Panc1 (cell line): ENCODE measurements at regions not wholly inside any gene's neighbourhood (a gene's known extent, or its start where the extent isn't known, plus 50 kb on each side); places are given as distances from the start of the nearest gene placed in this dataset.

Experiments
- ATAC-seq: fragments of 200-7000 bp; cut with Tn5 transposase; 2 replicates; pipeline ENCODE4 v1.9.1; 2020; ENCODE audit warnings: mild to moderate bottlenecking, moderate library complexity
- BruUV-seq: library from RNA; stranded (reverse); fragments of 400-500 nt; replicated peaks from 2 replicates; lab custom pipeline; 2021; lab: Mats Ljungman, UMichigan
- CTCF ChIA-PET: fragments of 300-600 bp; sonication (Branson Sonifier 250); formaldehyde crosslinking; loops from one replicate; lab custom pipeline; 2022; ENCODE audit warnings: antibody characterized with exemption; lab: Charles Lee
- POLR2A ChIA-PET: fragments of 300-600 bp; sonication (Branson Sonifier 250); formaldehyde crosslinking; loops from one replicate; lab custom pipeline; 2022; ENCODE audit warnings: antibody characterized with exemption; lab: Charles Lee
- DNase-seq: peaks from one replicate; pipeline ENCODE4 v3.0.0-alpha.2; 2010; ENCODE audit warnings: low read depth, low spot score
- H3K27ac ChIP-seq: 2 replicates; pipeline ENCODE4 v1.5.1; 2011; ENCODE audit warnings: mild to moderate bottlenecking, low read length, inconsistent platforms
- H3K27me3 ChIP-seq: fragments of 200-500 bp; sonication (Bioruptor generic); 2 replicates; pipeline ENCODE4 v1.6.0; 2014; ENCODE audit warnings: low read length, inconsistent platforms; ENCODE audit not compliant: control insufficient read depth, insufficient read depth
- H3K36me3 ChIP-seq: fragments of 200-500 bp; sonication (Bioruptor generic); 2 replicates; pipeline ENCODE4 v1.5.1; 2014; ENCODE audit warnings: inconsistent platforms, mild to moderate bottlenecking, low read length, moderate library complexity; ENCODE audit not compliant: control insufficient read depth, insufficient read depth
- H3K4me1 ChIP-seq: 2 replicates; pipeline ENCODE4 v1.5.1; 2011; ENCODE audit warnings: inconsistent platforms, mild to moderate bottlenecking, low read length, moderate library complexity; ENCODE audit not compliant: control insufficient read depth, insufficient read depth
- H3K4me3 ChIP-seq, 2 experiments: 2 replicates each; pipeline ENCODE4 v1.5.1; 2011 to 2012; ENCODE audit warnings: low read depth in 2 of 2, low read length in 2 of 2, mild to moderate bottlenecking in 2 of 2, inconsistent platforms in 1 of 2, moderate library complexity in 1 of 2
- H3K9me3 ChIP-seq: fragments of 200-500 bp; sonication (Bioruptor generic); 2 replicates; pipeline ENCODE4 v1.5.1; 2014; ENCODE audit warnings: low read depth, mild to moderate bottlenecking, inconsistent platforms, low read length, moderate library complexity; ENCODE audit not compliant: control insufficient read depth, insufficient read depth
- POLR2AphosphoS5 ChIP-seq: IDR thresholded peaks from 2 replicates; pipeline ENCODE4 v1.6.1; 2012; ENCODE audit warnings: mild to moderate bottlenecking, low read depth, low read length, moderate library complexity
- SIN3A ChIP-seq: IDR thresholded peaks from 2 replicates; pipeline ENCODE4 v1.6.1; 2012; ENCODE audit warnings: low read depth, mild to moderate bottlenecking, low read length, moderate library complexity, borderline replicate concordance; ENCODE audit not compliant: insufficient read depth
- TCF7L2 ChIP-seq: IDR thresholded peaks from 2 replicates; pipeline ENCODE4 v1.6.1; 2011; ENCODE audit warnings: mild to moderate bottlenecking, low read depth, low read length, inconsistent platforms
- in situ Hi-C: cut with HindIII; loops from 2 replicates; pipeline ENCODE4 v1.10.0; 2016; ENCODE audit warnings: low sequenced_read_pairs, low pct_unique_long_range_greater_than_20kb
- intact Hi-C: fragments of 100-400 bp; cut with micrococcal nuclease; formaldehyde crosslinking; loops from one replicate; pipeline ENCODE4 v1.10.0; 2022; ENCODE audit not compliant: unreplicated experiment
- TF ChIP-seq, protein P1 (sequence below): fragments of 450-650 bp; IDR thresholded peaks from 2 replicates; pipeline ENCODE4 v1.5.1; 2017; ENCODE audit warnings: mild to moderate bottlenecking
- TF ChIP-seq, protein P2 (sequence below), 2 experiments: IDR thresholded peaks; 2 replicates each; pipeline ENCODE4 v1.6.1; 2011 to 2012; ENCODE audit warnings: low read depth in 2 of 2, control low read depth in 1 of 2, low read length in 1 of 2, mild to moderate bottlenecking in 1 of 2, moderate library complexity in 1 of 2; ENCODE audit not compliant: insufficient read depth in 1 of 2

DNA sequence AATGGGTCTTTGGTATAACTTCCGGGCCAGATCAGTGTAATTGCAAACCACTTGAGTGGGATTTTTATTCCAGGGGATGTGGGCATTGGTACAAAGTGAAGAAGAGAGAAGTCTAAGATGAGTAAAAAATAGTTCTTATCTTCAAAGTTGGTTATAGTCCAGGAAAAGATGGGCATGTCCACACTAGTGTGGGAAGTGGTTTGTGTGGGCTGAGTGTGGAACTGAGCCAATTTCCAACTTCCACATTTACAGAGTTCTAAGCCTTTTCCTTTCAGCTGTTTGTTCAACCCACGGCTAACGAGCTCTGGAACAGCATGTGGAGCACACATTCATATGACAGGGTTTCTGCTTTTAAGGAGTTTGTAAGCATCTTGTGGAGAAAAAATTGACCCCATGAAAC lies 72.3 kb upstream of the IFNGR1 start:
- in situ Hi-C loops (no loop called here), intact Hi-C loops (no loop called here)
- Histone ChIP-seq H3K9me3 (no peaks in the 10 kb centered on the region), H3K27me3 (no peaks in the 10 kb centered on the region), H3K27ac (no peak overlapping the region), H3K4me3 (no peak overlapping the region), H3K36me3 (no peaks in the 10 kb centered on the region), H3K4me1 (no peaks in the 10 kb centered on the region)
- no TSS peak for BruUV-seq
- CTCF ChIA-PET = no interaction called here
- ATAC-seq (no peak), DNase-seq (no peak)
- no peak for TF ChIP-seq POLR2AphosphoS5
- TF ChIP-seq, protein P1, sequence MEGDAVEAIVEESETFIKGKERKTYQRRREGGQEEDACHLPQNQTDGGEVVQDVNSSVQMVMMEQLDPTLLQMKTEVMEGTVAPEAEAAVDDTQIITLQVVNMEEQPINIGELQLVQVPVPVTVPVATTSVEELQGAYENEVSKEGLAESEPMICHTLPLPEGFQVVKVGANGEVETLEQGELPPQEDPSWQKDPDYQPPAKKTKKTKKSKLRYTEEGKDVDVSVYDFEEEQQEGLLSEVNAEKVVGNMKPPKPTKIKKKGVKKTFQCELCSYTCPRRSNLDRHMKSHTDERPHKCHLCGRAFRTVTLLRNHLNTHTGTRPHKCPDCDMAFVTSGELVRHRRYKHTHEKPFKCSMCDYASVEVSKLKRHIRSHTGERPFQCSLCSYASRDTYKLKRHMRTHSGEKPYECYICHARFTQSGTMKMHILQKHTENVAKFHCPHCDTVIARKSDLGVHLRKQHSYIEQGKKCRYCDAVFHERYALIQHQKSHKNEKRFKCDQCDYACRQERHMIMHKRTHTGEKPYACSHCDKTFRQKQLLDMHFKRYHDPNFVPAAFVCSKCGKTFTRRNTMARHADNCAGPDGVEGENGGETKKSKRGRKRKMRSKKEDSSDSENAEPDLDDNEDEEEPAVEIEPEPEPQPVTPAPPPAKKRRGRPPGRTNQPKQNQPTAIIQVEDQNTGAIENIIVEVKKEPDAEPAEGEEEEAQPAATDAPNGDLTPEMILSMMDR = no peak
- TF ChIP-seq TCF7L2 = no peak
- no peak for TF ChIP-seq SIN3A
- TF ChIP-seq, protein P2, sequence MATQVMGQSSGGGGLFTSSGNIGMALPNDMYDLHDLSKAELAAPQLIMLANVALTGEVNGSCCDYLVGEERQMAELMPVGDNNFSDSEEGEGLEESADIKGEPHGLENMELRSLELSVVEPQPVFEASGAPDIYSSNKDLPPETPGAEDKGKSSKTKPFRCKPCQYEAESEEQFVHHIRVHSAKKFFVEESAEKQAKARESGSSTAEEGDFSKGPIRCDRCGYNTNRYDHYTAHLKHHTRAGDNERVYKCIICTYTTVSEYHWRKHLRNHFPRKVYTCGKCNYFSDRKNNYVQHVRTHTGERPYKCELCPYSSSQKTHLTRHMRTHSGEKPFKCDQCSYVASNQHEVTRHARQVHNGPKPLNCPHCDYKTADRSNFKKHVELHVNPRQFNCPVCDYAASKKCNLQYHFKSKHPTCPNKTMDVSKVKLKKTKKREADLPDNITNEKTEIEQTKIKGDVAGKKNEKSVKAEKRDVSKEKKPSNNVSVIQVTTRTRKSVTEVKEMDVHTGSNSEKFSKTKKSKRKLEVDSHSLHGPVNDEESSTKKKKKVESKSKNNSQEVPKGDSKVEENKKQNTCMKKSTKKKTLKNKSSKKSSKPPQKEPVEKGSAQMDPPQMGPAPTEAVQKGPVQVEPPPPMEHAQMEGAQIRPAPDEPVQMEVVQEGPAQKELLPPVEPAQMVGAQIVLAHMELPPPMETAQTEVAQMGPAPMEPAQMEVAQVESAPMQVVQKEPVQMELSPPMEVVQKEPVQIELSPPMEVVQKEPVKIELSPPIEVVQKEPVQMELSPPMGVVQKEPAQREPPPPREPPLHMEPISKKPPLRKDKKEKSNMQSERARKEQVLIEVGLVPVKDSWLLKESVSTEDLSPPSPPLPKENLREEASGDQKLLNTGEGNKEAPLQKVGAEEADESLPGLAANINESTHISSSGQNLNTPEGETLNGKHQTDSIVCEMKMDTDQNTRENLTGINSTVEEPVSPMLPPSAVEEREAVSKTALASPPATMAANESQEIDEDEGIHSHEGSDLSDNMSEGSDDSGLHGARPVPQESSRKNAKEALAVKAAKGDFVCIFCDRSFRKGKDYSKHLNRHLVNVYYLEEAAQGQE (IDR thresholded peaks at IDR 0.05; ENCODE audit: insufficient read depth in 1 of 2, low read depth in 2 of 2, low read length in 1 of 2) = no peak
- POLR2A ChIA-PET = no interaction called here

DNA sequence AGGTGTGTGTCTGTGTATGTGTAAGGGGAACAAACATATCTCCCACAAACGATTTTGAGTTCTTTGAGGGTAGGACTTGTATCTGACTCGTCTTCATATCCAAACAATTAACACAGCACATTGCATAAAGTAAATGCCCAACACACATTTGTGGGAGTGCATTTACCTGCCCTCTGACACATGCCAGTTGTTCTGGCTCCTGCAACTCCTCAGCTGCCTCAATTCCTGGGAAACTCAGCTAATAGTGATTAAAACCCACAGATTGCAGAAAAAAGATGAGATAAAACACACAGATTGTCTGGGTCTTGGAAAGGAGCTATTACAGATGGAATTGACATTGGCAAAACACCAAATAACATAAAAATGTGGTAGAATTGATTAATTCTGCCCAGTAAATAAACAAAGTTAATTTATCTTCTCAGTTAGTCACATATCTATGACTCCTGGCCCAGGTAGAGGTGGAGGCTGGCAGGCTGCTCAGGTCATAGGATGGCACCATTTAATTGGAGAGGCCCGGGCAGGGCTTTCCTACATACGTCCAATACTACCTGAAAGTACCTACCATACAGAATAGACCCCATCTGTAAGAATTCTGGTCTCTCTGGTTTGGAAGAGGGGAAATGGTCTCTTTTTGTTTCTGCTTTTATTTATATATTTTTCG lies 71.5 kb upstream of the IFNGR1 start:
- H3K4me1 ChIP-seq = no peaks in the 10 kb centered on the region
- no TSS peak for BruUV-seq
- H3K27ac ChIP-seq = no peak overlapping the region
- no peaks in the 10 kb centered on the region for H3K36me3 ChIP-seq
- no peaks in the 10 kb centered on the region for H3K27me3 ChIP-seq
- intact Hi-C loops (no loop called here), in situ Hi-C loops (no loop called here)
- no peaks in the 10 kb centered on the region for H3K9me3 ChIP-seq
- TF ChIP-seq, protein P1 = no peak
- TF ChIP-seq SIN3A = no peak
- no peak for TF ChIP-seq POLR2AphosphoS5
- no peak for TF ChIP-seq TCF7L2
- TF ChIP-seq, protein P2 (IDR thresholded peaks at IDR 0.05; ENCODE audit: insufficient read depth in 1 of 2, low read depth in 2 of 2, low read length in 1 of 2) = no peak
- no peak for ATAC-seq
- no peak overlapping the region for H3K4me3 ChIP-seq
- ChIA-PET CTCF (no interaction called here), POLR2A (no interaction called here)
- no peak for DNase-seq
